HCT116 (cell line): ENCODE measurements at regions not wholly inside any gene's neighbourhood (a gene's known extent, or its start where the extent isn't known, plus 50 kb on each side); places are given as distances from the start of the nearest gene placed in this dataset.
A peak's percentile ranks its signal among the peaks of the same experiment; 100 is the strongest.

Experiments
- ATAC-seq: fragments of 200-7000 bp; cut with Tn5 transposase; 2 replicates; pipeline ENCODE4 v1.9.1; 2020; ENCODE audit warnings: mild to moderate bottlenecking, moderate library complexity
- BruUV-seq: library from RNA; stranded (reverse); fragments of 400-500 nt; replicated peaks from 2 replicates; lab custom pipeline; 2021; lab: Mats Ljungman, UMichigan
- CTCF ChIA-PET: fragments of 300-600 bp; sonication (Branson Sonifier 250); formaldehyde crosslinking; loops from one replicate; lab custom pipeline; 2021; ENCODE audit warnings: antibody characterized with exemption; lab: Charles Lee
- POLR2A ChIA-PET: fragments of 300-600, 350-600 bp; sonication (Branson Sonifier 250); formaldehyde crosslinking; loops from one replicate; lab custom pipeline; 2021; ENCODE audit warnings: antibody characterized with exemption; lab: Charles Lee
- RAD21 ChIA-PET, 2 experiments: fragments of 300-600 bp; sonication (Branson Sonifier 250); formaldehyde crosslinking; loops; one replicate each; lab custom pipeline; 2023; ENCODE audit warnings: low total read pairs in 2 of 2; ENCODE audit not compliant: uncharacterized antibody in 2 of 2, unreplicated experiment in 2 of 2, low non-redundant PET in 1 of 2; lab: Charles Lee
- DNase-seq: peaks from one replicate; pipeline ENCODE4 v3.0.0-alpha.2; 2010; ENCODE audit warnings: low read depth, low spot score
- H2AFZ ChIP-seq: fragments of 200-600 bp; shearing (Covaris generic), sonication (generic); 2 replicates; pipeline ENCODE4 v1.6.1; 2017; ENCODE audit warnings: low read depth, mixed run types, mixed read lengths, antibody characterized with exemption, low read length; ENCODE audit not compliant: poor library complexity, severe bottlenecking
- H3K27ac ChIP-seq: 2 replicates; pipeline ENCODE4 v1.5.1; 2012; ENCODE audit warnings: low read depth, low read length
- H3K27me3 ChIP-seq: fragments of 200-600 bp; sonication (generic); 2 replicates; pipeline ENCODE4 v1.6.1; 2016; ENCODE audit warnings: mixed run types, low read length, mixed read lengths; ENCODE audit not compliant: insufficient read depth
- H3K36me3 ChIP-seq, 2 experiments: fragments of 200-500 bp in 1 of 2; fragments of 200-600 bp in 1 of 2; sonication (Bioruptor generic) in 1 of 2; sonication (generic) in 1 of 2; 2 replicates each; pipeline versions ENCODE4 v1.5.1 to v1.6.1; 2014 to 2016; ENCODE audit warnings: low read length in 2 of 2, inconsistent platforms in 1 of 2, mixed read lengths in 1 of 2, mixed run types in 1 of 2; ENCODE audit not compliant: insufficient read depth in 2 of 2, control insufficient read depth in 1 of 2
- H3K4me1 ChIP-seq, 2 experiments: fragments of 200-600 bp in 1 of 2; sonication (generic) in 1 of 2; 2 replicates each; pipeline versions ENCODE4 v1.5.1 to v1.6.1; 2012 to 2017; ENCODE audit warnings: low read length in 2 of 2, inconsistent platforms in 1 of 2, mild to moderate bottlenecking in 1 of 2, mixed read lengths in 1 of 2, mixed run types in 1 of 2, moderate library complexity in 1 of 2; ENCODE audit not compliant: insufficient read depth in 2 of 2, control insufficient read depth in 1 of 2
- H3K4me2 ChIP-seq: fragments of 200-600 bp; sonication (generic); 2 replicates; pipeline ENCODE4 v1.6.1; 2017; ENCODE audit warnings: mixed run types, low read length, mixed read lengths
- H3K4me3 ChIP-seq, 2 experiments: fragments of 200-600 bp in 1 of 2; sonication (generic) in 1 of 2; replicated peaks in 1 of 2; 2 replicates each; pipeline ENCODE4 v1.5.1; 2011 to 2016; ENCODE audit warnings: low read length in 2 of 2, control low read depth in 1 of 2, low read depth in 1 of 2, mild to moderate bottlenecking in 1 of 2, mixed read lengths in 1 of 2, mixed run types in 1 of 2
- H3K79me2 ChIP-seq: fragments of 200-600 bp; sonication (generic); 2 replicates; pipeline ENCODE4 v1.6.1; 2017; ENCODE audit warnings: mild to moderate bottlenecking, mixed run types, low read length, moderate library complexity, mixed read lengths; ENCODE audit not compliant: insufficient read depth
- H3K9ac ChIP-seq: fragments of 200-600 bp; sonication (generic); 2 replicates; pipeline ENCODE4 v1.6.1; 2016; ENCODE audit warnings: low read length, mixed read lengths
- H3K9me2 ChIP-seq: fragments of 200-600 bp; sonication (generic), shearing (Covaris generic); 2 replicates; pipeline ENCODE4 v1.6.1; 2017; ENCODE audit warnings: mixed run types, mild to moderate bottlenecking, moderate library complexity; ENCODE audit not compliant: insufficient read depth
- H3K9me3 ChIP-seq, 2 experiments: fragments of 200-500 bp in 1 of 2; fragments of 200-600 bp in 1 of 2; sonication (Bioruptor generic) in 1 of 2; sonication (generic) in 1 of 2; 2 replicates each; pipeline ENCODE4 v1.6.1; 2014 to 2017; ENCODE audit warnings: low read length in 2 of 2, mixed read lengths in 2 of 2, inconsistent platforms in 1 of 2, low read depth in 1 of 2, mild to moderate bottlenecking in 1 of 2, mixed run types in 1 of 2, moderate library complexity in 1 of 2; ENCODE audit not compliant: control insufficient read depth in 1 of 2, insufficient read depth in 1 of 2
- H4K20me1 ChIP-seq: fragments of 200-600 bp; sonication (generic), shearing (Covaris generic); 2 replicates; pipeline ENCODE4 v1.6.1; 2017; ENCODE audit warnings: mixed run types, mild to moderate bottlenecking, moderate library complexity; ENCODE audit not compliant: insufficient read depth
- CBX3 ChIP-seq: IDR thresholded peaks from 2 replicates; pipeline ENCODE4 v1.6.1; 2012; ENCODE audit warnings: low read depth
- CEBPB ChIP-seq: IDR thresholded peaks from 2 replicates; pipeline ENCODE4 v1.6.1; 2012; ENCODE audit warnings: low read depth
- CTCF ChIP-seq, 3 experiments: fragments of 200-600 bp in 1 of 3; sonication (generic) in 1 of 3; IDR thresholded peaks in 2 of 3; conservative IDR thresholded peaks in 1 of 3; 2 replicates each; pipeline ENCODE4 v1.5.1; 2012 to 2017; ENCODE audit warnings: low read depth in 2 of 3, low read length in 2 of 3, antibody characterized with exemption in 1 of 3, borderline replicate concordance in 1 of 3, control low read depth in 1 of 3, mild to moderate bottlenecking in 1 of 3, mixed read lengths in 1 of 3, mixed run types in 1 of 3, moderate library complexity in 1 of 3; ENCODE audit not compliant: insufficient read depth in 1 of 3
- FOSL1 ChIP-seq: IDR thresholded peaks from 2 replicates; pipeline ENCODE4 v1.6.1; 2012; ENCODE audit warnings: low read depth
- SP1 ChIP-seq: IDR thresholded peaks from 2 replicates; pipeline ENCODE4 v1.6.1; 2012; ENCODE audit warnings: low read depth
- SRF ChIP-seq: IDR thresholded peaks from 2 replicates; pipeline ENCODE4 v1.6.1; 2012; ENCODE audit warnings: low read depth
- ZFX ChIP-seq: fragments of 450-650 bp; IDR thresholded peaks from 2 replicates; pipeline ENCODE4 v1.6.1; 2017
- intact Hi-C: fragments of 100-400 bp; cut with micrococcal nuclease; formaldehyde crosslinking; loops from 2 replicates; pipeline ENCODE4 v1.10.0; 2022

GRCh38 chr2:88355486-88355885 is 97.0 kb downstream of the FOXI3 start:
- ChIA-PET POLR2A (no interaction called here), RAD21 (no interaction called here), CTCF (no interaction called here)
- Histone ChIP-seq H3K9me2 (no peaks in the 10 kb centered on the region), H2AFZ (no peak overlapping the region), H3K4me3 (no peak overlapping the region), H3K27me3 (no peaks in the 10 kb centered on the region), H3K4me2 (no peak overlapping the region), H4K20me1 (no peaks in the 10 kb centered on the region), H3K36me3 (no peaks in the 10 kb centered on the region), H3K27ac (no peak overlapping the region), H3K4me1 (peaks cover 3 to 11% of the 10 kb centered on the region in 2 experiments; a peak in 3 of 4 replicates), H3K9ac (no peak overlapping the region), H3K79me2 (no peaks in the 10 kb centered on the region), H3K9me3 (no peaks in the 10 kb centered on the region)
- TF ChIP-seq CBX3 (no peak), FOSL1 (no peak), CEBPB (no peak), SP1 (no peak)
- no peak for ATAC-seq
- no peak for DNase-seq
- intact Hi-C loops = no loop called here
- no TSS peak for BruUV-seq

- ATAC-seq (peak; percentile 47), DNase-seq (no peak)
- no TSS peak for BruUV-seq
- H3K9ac ChIP-seq = peak overlapping the region; percentile 47; the same call in 1 of the 2 replicates
- H3K4me3 ChIP-seq = peak overlapping the region; percentile 45 to 60; a peak in 3 of 4 replicates
- CTCF ChIA-PET = no interaction called here
- no peaks in the 10 kb centered on the region for H4K20me1 ChIP-seq
- H3K4me1 ChIP-seq = peaks cover 20 to 32% of the 10 kb centered on the region in 2 experiments
- H3K36me3 ChIP-seq = no peaks in the 10 kb centered on the region
- no peaks in the 10 kb centered on the region for H3K9me3 ChIP-seq
- RAD21 ChIA-PET = no interaction called here
- H2AFZ ChIP-seq = peak overlapping the region; percentile 91
- POLR2A ChIA-PET = no interaction called here
- intact Hi-C loops = loop anchor here (1.0 kb wide), 1 partner anchor 103 kb away; no protein-coding TSS in a partner anchor
- no peaks in the 10 kb centered on the region for H3K9me2 ChIP-seq
- H3K27me3 ChIP-seq = no peaks in the 10 kb centered on the region; the same call in 1 of the 2 replicates
- H3K79me2 ChIP-seq = no peaks in the 10 kb centered on the region
- peak overlapping the region; percentile 90 for H3K4me2 ChIP-seq
- H3K27ac ChIP-seq = no peak overlapping the region
- TF ChIP-seq CBX3 (0 out of 2 replicates have a peak, but pooled peaks have one; percentile 2), CTCF (IDR thresholded peaks at IDR 0.05 in 2 of 3, conservative IDR thresholded peaks at IDR 0.05 in 1 of 3; ENCODE audit: borderline replicate concordance in 1 of 3, insufficient read depth in 1 of 3, low read depth in 2 of 3, low read length in 2 of 3) (peak in 1 of 3 experiments; percentile 35; a peak in 3 of 6 replicates), SRF (no peak), ZFX (peak; percentile 32; the same call in 1 of the 2 replicates)
- TF ChIP-seq, all 23 proteins: peak for 3
Observed at GRCh38 chr2:88351249-88351601, 101.3 kb downstream of the FOXI3 start.
